NCI-H460 (cell line): ENCODE measurements at regions not wholly inside any gene's neighbourhood (a gene's known extent, or its start where the extent isn't known, plus 50 kb on each side); places are given as distances from the start of the nearest gene placed in this dataset.

Experiments used
- DNase-seq: peaks from one replicate; pipeline ENCODE4 v3.0.0-alpha.2; 2016; ENCODE audit warnings: low read depth; ENCODE audit errors: extremely low read depth

GRCh38 chr3:159824333-159824732, 164.3 kb upstream of the IL12A start:
- peak; percentile 22 for DNase-seq

- no peak for DNase-seq
Measured at GRCh38 chr3:159825216-159825854, 163.3 kb upstream of the IL12A start.

GRCh38 chr3:159828542-159828943, 160.1 kb upstream of the IL12A start:
- peak; percentile 36 for DNase-seq

GRCh38 chr3:159829056-159829455, 159.6 kb upstream of the IL12A start:
- no peak for DNase-seq

DNA sequence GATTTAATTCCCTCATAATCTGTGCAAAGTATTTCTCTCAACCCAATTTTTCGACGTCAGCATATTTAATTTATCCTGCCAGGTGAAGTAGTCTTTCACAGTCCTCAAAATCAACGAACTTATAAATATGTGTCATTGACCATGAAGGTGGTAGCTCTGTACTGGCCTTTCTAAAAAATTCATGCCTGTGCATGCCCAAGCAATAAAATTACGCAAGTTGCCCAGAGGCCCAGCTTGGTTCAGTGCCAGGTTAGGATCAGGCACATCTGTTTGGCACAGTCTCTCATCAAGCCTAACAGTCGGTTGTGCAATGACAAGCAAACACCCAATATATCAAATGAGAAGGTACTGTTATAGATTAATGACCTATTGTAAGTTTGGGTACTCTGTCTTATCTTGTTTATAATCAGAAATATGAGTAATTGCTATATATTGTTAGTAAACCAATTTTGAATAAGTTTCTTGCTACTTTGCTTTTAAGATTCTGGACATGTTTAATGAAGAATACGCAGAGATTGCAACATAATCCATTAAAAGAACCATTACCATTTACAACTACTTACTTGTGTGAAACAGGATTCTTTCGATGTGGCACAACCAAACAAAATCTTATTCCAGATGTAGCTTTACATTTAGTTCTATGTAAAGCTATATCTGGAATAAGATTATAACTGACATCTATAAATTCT, 159.0 kb upstream of the IL12A start:
- DNase-seq, result peak; percentile 53

DNA sequence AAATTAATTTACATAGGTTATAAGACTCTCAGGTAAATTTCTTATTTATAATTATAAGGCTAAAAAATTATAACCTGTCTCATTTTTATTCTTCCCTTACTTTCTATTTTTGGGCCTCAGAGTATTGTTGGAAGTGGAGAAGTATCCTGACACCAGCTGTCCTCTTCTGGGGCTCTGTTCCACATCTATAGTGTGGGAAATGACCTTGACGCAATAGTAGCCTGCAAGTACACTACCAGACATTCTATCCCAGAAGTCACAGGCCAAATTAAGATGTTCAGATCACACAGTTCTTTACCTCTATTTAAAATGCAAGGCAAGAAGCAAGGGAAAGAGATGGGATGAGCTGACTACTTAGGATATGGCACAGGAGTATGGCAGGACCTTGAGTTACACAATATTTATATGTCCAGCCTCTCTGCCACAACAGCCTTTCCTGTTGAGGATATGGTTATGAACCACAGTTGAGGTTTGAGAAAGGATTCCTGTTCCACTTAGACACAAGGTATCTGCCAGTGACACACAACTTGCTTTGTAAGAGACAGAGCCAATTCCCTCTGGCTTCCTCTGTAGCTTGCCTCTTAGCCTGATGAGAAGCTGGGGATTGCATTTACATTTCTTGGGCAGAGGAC, 158.0 kb upstream of the IL12A start:
- no peak for DNase-seq

- DNase-seq, result no peak
Measured at GRCh38 chr3:159831466-159831865, 157.2 kb upstream of the IL12A start.

DNA sequence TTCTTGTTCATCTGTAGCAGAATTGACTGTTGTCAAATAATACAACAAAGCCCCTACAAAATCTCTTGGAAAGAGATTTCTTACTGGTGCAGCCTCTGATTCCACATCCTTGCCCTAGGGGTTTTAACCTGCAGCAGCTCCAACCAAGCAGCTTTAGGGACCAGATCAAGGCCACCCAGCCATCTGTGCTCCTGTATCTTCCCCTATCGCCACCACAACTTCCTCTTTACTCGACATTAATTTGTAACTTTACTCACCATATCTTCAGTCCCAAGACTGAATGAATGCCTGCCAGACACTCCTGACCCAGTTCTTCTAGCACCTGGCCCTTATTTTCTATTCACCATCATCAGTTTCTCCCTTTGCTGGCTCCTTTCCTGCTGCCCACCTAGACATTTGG, 156.6 kb upstream of the IL12A start:
- DNase-seq, result no peak

- no peak for DNase-seq
Measured at GRCh38 chr3:159835126-159835525, 153.5 kb upstream of the IL12A start.

GRCh38 chr3:159837725-159838124, 150.9 kb upstream of the IL12A start:
- DNase-seq, result no peak

- DNase-seq, result no peak
Measured at GRCh38 chr3:159838938-159839337, 149.7 kb upstream of the IL12A start.

DNA sequence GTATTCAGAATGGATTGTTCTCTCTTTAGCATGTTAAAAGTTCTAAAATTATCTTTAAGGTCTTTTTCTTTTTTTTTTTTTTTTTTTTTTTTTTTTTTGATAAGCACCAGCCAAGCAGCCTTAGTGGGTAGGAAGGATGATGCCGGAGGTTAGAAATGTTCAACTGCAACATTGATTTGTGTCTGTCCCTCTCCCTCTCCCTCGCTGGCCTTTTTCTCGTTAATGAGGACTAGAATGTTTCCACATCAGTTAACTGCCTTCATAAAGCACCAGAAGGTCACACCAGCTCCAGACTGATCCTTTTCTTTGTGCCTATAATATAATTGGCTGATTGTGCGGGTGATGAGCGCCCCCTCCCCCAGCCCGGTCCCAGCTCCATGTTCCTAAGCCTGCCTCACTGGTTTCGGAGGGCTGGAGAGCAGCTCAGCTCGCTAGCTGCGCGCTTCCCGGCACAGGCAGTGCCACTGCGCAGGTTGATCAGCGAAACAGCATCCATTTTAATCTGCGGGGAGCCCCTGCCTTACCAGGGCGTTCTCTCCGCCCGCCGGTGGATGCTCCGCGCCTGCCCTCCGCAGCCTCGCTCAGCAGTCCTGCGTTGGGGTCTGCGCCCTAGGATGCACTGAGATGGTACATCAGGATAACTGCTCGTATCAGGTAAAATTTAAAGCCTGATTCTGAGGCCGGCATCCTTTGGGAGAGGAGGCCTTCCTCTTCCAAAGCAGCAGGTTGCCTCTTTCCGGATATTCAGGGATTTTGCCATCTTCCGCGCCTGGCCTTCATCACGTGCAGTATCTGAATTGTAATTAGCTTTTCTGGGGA, 148.9 kb upstream of the IL12A start, which contains the start of gene SCHIP1:
SCHIP1 (plus strand) TSS at position 301 of the 819 bp plus-strand sequence.
- DNase-seq, result no peak

GRCh38 chr3:159840703-159841299, 147.8 kb upstream of the IL12A start:
- no peak for DNase-seq

GRCh38 chr3:159841766-159842165, 146.9 kb upstream of the IL12A start:
- DNase-seq, result no peak

GRCh38 chr3:159843840-159844730, 144.6 kb upstream of the IL12A start:
- no peak for DNase-seq

DNA sequence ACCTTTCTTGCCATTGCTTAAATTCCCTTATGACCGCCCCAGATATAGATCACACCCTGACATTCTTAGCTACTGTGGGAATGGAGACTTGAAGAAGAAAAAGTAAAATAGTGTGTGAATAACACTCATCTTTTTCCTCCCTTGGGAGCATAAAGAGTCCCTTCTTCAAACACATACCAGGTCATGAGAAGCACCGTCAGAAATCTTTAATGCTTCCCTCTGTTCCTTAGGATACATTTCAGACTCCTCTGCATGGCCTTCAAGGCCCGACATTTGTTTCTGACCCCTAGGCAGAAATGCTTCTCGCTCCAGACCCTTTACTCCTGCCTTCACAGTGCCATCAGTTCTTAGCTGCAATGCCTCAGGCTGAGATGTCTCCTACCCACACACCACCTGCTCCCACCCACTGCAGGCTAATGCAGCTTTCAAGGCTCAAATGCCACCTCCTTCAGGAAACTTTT, 143.8 kb upstream of the IL12A start:
- no peak for DNase-seq

- DNase-seq, result no peak
Measured at GRCh38 chr3:159845737-159846136, 142.9 kb upstream of the IL12A start.

DNA sequence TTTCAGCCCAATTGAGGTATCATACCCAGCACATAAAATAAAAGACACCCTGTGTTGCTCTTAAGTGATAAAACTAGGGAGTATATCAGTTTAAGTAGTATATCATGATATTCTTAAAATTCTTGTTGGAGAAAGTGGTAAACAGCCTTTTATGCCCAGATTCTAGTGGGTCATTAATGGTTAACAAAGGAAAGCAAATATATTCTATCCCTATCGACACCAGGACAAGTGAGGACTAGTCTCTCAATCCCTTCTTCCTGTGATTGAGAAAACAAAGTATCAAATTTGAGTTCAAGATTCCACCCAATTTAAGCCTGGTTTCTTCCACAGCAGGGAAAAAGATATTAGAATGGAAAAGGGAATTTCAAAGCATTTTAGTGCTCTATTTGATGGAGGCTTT, 142.4 kb upstream of the IL12A start:
- DNase-seq, result no peak

DNA sequence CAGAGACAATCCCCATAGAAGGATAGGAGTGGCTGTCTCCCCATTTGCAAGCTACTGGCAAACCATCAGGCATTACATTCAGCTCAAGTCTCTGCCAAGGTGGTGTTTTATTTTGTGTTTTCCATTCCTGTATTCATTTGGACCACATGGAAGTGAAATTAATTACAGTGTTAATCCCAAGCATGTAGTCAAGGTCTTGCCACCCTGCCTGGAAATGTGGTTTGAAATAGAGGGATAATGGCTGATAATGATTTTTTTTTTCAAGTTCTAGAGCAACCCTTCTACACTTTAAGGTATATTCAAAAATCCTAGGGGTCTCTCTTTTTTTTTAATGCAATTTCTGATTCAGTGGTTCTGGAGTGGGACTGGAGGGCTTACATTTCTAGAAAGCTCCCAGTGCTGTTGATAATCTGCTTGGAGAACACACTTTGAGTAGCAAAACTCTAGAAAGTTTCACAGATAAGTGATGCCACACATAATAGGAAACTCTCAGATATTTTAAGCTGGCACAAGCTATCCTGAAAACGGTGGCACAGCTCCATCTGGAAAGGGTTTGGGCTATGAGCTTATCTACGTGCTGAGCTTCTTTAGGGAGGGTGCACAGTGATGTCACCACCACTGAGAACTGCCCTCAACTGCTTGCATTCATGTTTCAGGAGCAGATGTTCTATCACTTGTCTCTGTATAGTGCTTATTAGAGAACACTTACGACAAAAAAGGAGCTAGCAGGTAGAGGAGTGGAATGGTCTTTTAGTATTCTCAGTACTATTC, 140.1 kb upstream of the IL12A start:
- no peak for DNase-seq
